NCI-H1436 treated with DMSO at 0.1 percent for 48 hours (cell line): ENCODE measurements at regions not wholly inside any gene's neighbourhood (a gene's known extent, or its start where the extent isn't known, plus 50 kb on each side); places are given as distances from the start of the nearest gene placed in this dataset.

ENCODE experiments used
- DNase-seq: peaks from one replicate; lab custom pipeline; 2025; lab: John Stamatoyannopoulos, UW

DNA sequence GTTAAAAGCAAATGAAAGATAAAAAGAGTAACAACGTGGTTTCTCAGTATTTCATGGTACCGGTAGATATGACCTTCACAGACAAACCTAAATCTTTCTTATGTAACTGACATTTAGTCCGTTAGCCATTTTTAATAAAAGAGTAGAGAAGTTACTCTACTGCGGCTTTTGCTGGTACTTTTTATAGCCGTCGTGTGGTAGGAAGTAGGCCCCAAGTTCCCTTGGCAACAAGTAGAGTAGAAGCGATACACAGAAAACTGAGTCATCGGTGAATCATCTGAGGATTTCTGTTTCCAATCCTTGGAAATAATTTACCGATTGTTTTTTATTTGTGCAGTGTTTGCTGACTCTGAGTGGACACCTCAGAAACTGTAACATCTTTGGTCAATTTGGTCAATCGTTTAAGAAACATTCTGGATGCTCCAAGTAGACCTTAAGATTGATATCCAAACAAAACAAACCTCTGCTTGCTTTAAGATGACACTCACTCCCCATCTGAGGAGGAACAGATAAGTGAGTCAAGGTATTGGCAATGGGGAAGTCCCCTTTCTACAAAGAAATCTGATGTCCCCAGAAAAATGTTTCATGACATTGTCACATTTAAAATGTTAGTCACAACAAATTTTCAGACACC lies 63.9 kb upstream of the AHR start:
- no peak for DNase-seq

DNA sequence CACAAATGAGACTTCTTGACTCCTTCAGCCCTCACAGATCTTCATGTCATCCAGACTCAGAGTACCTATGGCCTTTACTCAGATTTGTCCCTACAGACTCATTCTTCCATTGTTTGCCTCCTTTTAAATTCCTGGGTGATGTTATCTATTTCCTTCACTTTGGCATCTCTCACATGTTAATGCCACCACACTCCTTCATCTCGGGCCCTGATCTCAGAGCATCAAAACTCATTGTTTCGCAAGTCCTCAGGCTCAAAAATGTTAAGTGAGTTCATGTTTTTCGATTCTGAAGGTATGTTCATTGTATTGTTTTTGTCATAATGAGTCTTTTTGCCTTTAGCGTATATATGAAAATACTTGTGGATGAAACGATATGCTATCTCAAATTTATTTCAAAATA lies 62.3 kb upstream of the AHR start:
- no peak for DNase-seq

DNA sequence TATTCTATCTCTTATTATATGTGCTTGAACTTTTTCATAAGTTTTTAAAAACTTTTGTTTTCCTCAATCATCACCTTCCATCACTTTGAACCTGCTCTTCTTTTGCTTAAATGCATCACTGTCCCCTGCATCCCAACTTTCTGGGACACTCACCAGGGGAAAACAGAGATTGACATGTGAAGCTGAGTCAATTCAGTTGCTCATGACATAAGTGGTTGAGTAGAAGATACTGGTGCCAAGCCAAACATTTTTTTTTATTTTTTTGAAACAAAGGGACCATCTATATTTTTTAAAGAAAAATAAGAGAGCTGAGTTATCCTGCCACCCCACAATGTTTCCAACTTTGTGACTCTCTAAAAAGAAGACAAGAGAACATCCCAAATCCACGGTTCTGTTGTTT lies 61.8 kb upstream of the AHR start:
- no peak for DNase-seq

DNA sequence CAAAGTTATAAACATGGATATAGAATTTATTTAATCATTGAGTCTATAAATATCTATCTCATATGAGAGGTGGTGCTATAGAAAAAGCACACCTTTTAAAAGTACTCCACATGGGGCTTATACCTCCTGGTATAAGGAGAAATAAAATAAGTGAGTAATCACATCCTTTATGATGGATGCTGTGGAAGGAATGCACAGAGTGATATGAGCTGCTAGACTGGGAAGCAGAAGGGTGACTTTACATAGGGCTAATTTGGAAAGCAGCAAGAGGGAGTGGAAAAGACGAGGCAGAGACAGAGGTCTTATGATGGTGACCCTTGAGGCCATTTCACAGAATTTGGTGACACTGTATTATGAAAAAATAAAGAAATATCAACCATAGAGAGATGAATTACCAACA lies 59.4 kb upstream of the AHR start:
- DNase-seq: no peak

DNA sequence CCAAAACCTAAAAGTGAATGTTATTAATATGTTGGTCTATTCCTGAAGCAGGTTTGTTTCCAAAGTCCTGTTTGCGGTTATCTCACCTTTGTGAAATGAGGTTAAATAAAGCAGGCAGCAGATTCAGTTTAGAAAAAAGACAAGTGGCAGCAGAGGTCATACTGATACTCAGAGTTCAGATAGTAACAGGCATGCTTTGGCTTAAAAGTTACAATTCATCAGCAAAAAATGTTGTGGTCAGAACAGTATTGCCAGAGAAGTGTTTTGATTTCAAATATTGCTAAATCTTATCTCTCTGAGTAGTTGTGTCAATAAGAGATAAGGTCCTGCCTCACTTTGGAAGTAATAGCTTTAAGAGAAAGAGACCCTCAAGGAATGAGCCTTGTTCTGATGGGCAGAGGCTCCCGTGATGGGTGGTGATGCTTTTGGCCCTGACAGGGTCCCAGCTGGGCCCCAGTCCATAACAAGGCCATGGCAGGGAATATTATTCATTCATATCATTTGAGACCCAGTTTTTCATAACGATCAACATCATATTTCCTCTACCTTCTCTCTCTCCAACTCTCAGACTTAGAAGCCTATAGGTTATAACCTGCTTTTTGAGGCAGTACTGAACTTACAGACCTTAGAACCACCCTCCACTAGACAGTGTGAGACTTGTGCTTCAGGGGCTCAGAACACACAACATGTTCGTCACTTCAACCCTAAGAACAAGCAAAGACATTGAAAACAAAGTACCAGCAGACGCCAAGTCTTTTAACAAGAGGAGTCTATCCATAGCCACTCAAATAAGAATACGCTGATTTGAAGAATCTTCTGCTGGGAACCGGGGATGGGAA lies 58.5 kb upstream of the AHR start:
- no peak for DNase-seq

DNA sequence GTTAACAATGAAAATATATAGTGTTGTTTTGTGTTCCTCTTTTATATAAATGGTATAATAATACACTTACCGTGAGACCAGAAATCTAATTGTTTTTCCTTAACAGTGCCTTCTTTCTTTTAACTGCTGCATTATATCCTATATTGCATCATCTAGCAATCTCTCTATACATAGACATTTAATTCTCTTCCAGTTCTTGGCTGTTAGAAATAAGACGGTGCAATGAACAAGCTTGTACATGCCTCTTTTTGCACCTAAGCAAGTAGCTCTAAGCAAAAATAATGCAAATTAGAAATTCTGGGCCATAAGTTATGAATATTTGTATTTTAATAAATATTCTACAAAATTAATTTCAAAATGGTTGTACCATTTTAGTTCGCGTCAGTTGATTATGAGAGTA lies 55.9 kb upstream of the AHR start:
- DNase-seq: no peak

DNA sequence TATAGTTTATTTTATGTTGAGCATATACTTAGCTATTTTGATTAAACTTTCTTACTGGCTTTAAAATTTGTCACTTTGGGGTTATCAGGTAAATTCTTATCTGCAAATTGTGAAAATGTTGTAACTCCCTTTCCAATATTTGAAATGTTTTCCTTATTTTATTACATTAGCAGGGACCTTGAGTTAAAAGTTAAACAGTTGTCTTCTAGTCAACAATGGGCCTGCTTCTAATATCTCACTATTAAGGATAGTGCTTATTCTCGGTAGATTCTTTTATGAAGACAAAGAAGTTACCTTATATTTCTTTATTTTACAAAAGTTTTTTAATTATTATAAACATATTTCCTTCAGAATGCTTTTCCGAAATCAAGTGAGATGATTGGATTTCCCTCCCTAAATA lies 53.7 kb upstream of the AHR start:
- DNase-seq: no peak

DNA sequence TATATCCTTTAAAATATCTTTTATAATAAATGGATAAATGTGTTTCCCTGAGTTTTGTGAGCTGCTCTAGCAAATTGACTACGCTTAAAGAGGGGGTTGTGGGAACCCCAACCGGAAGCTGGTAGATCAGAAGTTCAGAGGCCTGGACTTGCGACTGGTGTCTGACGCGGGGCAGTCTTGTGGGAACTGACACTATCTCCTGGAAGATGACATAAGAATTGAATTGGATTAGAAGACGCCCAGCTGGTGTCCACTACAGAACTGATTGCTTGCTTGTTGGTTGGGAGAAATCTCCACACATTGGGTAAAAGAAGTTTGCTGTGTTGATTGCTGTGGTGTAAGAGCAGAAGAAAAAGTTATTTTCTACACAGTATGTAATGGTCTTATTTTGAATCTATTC lies 51.1 kb upstream of the AHR start:
- no peak for DNase-seq

DNA sequence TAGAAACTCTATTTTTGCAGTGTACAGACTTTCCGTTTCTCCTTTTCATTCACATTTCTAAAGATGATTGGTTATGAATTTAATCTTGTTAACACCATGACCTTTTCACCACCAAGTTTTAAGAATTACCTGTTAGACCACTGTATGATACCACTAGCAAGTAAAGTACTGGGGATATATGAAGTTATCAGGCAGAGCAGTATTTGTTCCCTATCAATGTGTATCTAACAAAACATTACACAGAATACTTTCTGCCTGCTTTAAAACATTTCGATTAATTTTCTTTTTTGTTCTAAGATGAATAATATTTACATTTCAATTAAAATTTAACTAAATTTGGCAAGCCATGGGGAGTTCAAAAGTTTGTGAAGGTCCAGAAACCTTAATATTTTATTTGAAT lies 49.9 kb upstream of the AHR start:
- DNase-seq: no peak
